NCI-H1105 treated with DMSO at 0.1 percent for 48 hours (cell line): ENCODE measurements at regions not wholly inside any gene's neighbourhood (a gene's known extent, or its start where the extent isn't known, plus 50 kb on each side); places are given as distances from the start of the nearest gene placed in this dataset.
"Not testable (repeated sequence)": the region's sequence is repeated elsewhere in the genome, so short reads cannot be mapped to it uniquely, and the experiment has no call there.

Experiments
- DNase-seq: peaks from one replicate; lab custom pipeline; 2025; lab: John Stamatoyannopoulos, UW

GRCh38 chr3:177894081-177894728, 642.0 kb upstream of the KCNMB2 start:
- DNase-seq: no peak

DNA sequence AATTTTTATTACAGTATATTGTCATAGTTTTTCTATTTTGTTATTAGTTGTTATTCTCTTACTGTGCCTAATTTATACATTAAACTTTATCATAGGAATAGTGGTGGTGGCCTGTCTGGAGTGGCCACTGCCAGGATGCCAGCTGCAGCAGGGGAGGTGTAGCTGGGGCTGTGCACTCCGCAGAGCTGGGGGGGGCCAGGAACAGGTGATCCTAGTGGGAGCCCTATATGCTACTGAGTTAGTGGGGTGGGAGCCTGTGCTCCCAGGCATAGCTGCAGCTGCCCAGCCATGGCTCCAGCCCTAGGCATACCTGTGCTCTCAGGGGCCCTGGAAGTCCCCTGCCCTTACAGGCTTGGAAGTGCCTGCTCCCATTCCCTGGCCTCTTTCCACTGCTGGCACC, 638.1 kb upstream of the KCNMB2 start:
- DNase-seq: no peak

GRCh38 chr3:177899275-177900067, 636.8 kb upstream of the KCNMB2 start:
- no peak for DNase-seq

DNA sequence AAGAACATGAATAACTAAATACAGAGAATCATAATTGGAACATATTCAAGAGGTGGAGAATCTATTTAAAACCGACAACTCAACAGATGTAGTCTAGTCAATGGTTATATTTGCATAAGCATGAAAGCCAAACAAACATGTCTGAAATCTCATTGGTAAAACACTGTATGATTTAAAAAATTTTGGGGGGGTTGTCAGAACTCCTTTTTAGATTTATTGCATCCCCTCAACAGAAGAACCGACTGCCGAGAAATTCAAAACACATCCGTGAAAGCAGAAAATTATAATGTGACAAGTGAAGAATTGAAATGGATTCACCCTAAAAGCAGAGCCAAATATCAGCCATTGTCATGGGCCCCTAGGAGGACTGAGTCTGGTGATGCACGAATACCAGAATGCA, 633.4 kb upstream of the KCNMB2 start:
- no peak for DNase-seq

- DNase-seq: no peak
Observed at GRCh38 chr3:177904621-177905020, 631.6 kb upstream of the KCNMB2 start.

DNA sequence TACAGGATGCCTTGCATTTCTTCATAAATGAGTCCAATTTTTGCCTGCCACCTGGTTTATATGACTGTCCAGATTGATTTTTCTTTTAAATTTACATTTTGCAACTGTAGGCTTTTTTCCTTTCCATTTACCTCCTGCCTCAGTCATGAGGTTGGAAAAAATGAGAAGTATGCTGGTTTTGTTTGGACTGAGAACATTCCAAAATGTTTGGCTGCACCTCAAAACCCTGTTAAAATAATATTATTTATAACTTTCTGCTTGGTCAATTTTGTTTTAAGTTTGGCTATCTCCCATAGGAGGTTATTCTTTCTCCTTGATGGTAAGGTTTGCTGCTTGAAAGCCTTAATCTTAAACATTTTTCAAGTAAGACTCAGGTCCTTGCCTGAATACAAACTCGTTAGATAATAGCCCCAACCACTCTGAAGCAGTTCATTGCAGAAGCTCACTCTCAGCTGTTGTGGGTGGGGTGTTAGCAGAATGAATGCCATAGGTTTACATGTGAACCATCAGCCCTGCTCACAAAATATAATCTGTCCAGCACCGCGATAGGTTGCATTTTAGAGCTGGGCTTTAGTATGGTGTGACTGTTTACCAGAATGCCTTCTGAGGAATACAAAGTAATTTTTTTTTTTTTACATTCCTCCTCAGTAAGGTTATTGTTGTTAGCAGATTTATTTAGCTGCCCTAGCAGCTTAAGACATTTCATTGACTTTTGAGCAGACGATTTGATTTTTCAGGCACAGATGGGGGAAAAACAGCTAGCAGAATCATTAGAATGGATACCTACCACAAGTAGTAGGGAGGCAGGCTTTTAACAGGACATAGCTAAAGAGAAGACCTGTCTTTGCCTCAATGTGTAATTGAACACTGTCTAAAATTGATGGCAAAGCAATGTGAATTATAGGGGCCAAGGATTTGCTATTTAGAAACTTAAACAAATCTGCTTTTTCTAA, 630.8 kb upstream of the KCNMB2 start:
- DNase-seq: no peak

GRCh38 chr3:177906126-177906511, 630.1 kb upstream of the KCNMB2 start:
- no peak for DNase-seq

GRCh38 chr3:177906578-177907229, 629.5 kb upstream of the KCNMB2 start:
- DNase-seq: no peak

- not testable (repeated sequence) for DNase-seq
Observed at GRCh38 chr3:177909530-177909929, 626.7 kb upstream of the KCNMB2 start.

DNA sequence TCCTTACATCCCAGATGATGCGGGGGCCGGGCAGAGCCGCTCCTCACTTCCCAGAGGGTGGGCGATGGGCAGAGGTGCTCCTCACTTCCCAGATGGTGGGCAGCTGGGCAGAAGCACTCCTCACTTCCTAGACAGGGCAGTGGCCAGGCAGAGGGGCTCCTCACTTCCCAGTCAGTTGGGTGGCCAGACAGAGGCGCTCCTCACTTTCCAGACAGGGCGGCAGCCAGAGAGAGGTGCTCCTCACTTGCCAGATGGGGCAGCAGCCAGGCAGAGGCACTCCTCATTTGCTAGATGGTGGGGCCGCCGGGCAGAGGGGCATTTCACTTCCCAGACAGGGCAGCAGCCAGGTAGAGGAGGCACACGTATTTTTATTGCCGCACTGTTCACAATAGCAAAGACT, 622.0 kb upstream of the KCNMB2 start:
- DNase-seq: no peak

DNA sequence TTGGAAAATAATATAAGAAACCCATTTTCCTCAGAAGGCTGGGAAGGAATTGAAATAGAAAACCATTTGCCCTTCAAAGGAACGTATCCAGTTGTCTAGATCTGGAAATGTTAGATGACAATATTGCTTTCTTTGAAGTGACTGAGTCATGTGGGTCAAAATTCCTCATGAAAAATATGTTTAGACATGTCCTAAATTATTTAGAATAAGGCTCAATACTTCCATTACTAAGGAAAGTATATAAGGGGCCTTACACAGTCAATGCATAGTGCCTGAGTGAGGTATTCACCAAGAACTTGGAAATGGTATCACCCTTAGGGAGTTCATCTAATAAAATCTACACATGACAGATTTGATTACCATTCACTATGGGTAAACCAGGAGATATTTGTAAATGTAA, 619.8 kb upstream of the KCNMB2 start:
- no peak for DNase-seq

GRCh38 chr3:177917234-177917861, 618.9 kb upstream of the KCNMB2 start:
- no peak for DNase-seq

GRCh38 chr3:177921153-177921552, 615.1 kb upstream of the KCNMB2 start:
- no peak for DNase-seq

DNA sequence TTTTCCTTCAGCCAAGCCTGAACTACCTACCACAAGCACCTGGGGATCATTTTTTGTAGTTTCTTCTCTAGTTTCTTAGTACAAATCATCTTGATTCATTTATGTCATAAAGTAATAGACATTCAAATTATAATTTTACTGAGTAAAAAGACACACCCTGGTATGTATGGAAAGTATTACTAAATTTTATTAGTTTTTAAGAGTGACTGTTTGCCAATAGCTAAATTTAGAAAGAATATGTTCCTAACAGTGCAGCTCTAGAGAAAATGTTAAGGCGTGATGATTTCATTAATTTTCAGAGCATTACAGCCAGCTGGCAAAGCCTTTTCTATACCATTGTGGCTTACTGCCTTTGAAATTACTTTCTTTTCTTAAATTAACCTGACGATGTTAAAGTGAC, 612.0 kb upstream of the KCNMB2 start:
- no peak for DNase-seq

- no peak for DNase-seq
Observed at GRCh38 chr3:177928172-177928873, 607.9 kb upstream of the KCNMB2 start.

DNA sequence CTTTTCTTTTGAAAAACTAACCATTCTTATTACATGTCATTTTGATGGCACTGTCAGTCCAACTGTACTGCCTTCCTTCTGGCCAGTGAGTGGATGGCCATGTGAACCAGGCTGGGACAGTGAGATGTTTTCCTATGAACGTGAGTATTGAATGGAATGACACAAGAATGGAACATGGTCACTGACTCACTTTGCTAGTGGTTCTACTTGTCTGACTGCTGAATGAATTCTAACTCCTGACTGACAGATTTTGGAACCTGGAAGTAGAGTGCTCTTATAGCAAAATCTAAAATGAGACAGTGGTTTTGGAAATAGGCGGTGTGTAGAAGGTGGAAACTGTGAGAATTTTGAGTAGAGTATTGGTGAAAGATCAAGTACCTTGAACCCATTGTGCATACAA, 606.9 kb upstream of the KCNMB2 start:
- DNase-seq: no peak

DNA sequence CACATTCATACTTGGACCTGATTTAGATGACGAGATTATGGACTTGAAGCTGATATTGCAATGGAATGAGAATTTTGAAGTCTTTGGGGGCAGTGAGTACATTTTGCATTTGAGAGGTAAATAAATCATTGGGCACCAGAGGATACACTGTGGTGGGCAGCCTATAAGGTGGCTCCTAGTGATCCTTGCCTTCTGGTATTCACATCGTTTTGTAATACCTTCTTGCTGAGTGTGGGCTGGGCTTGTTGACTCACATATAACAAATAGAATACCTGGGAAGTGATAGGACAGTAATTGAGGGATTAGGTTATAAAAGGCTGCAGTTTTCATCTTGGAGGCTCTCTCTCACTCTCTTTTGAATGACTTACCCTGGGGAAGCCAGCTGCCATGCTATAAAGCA, 605.5 kb upstream of the KCNMB2 start:
- DNase-seq: no peak

GRCh38 chr3:177931346-177931745, 604.9 kb upstream of the KCNMB2 start:
- no peak for DNase-seq

DNA sequence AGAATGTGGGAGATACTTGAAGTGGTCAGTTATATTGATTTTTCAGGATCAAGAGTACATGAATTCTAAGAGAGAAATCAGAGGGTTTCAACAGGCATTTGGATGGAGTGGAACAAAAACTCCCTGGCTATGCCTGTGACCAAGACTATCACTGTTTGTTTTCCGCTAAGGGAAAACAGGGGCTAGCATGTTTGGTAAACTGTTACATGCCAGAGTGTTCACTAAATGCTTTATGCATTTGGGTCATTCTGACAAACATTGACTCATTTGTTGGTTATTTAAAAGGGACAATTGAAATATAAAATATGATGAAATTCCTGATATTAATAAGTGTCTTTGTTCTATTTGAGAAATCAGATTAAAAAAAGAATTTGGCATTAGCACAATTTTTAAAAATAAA, 603.9 kb upstream of the KCNMB2 start:
- no peak for DNase-seq

- no peak for DNase-seq
Observed at GRCh38 chr3:177932750-177933660, 603.2 kb upstream of the KCNMB2 start.
